Central memory CD8-positive, alpha-beta T cell (primary cell): ENCODE measurements at regions not wholly inside any gene's neighbourhood (a gene's known extent, or its start where the extent isn't known, plus 50 kb on each side); places are given as distances from the start of the nearest gene placed in this dataset.

ENCODE experiments used
- ATAC-seq: fragments of 150-1000 bp; cut with Tn5 transposase; replicated peaks from 2 replicates; pipeline ENCODE4 v1.10.0; 2022; ENCODE audit warnings: mild to moderate bottlenecking, moderate FRiP score, moderate number of reproducible peaks; ENCODE audit not compliant: poor library complexity, severe bottlenecking; ENCODE audit errors: extremely low read depth
- DNase-seq, 2 donors: peaks; one replicate each; pipeline ENCODE4 v3.0.0; 2021; ENCODE audit warnings: low spot score in 2 of 2
- H3K27ac Mint-ChIP-seq: one replicate; pipeline ENCODE4 v1.8.0; 2022; ENCODE audit warnings: low read depth, mild to moderate bottlenecking, moderate library complexity, mixed read lengths
- H3K27me3 Mint-ChIP-seq: one replicate; pipeline ENCODE4 v1.8.0; 2022; ENCODE audit warnings: mixed read lengths
- H3K36me3 Mint-ChIP-seq: one replicate; pipeline ENCODE4 v1.8.0; 2022; ENCODE audit warnings: mild to moderate bottlenecking, moderate library complexity, mixed read lengths; ENCODE audit not compliant: insufficient read depth
- H3K4me1 Mint-ChIP-seq: one replicate; pipeline ENCODE4 v1.8.0; 2022; ENCODE audit warnings: mixed read lengths
- H3K4me3 Mint-ChIP-seq: one replicate; pipeline ENCODE4 v1.8.0; 2022; ENCODE audit warnings: mild to moderate bottlenecking, moderate library complexity, mixed read lengths
- H3K9me3 Mint-ChIP-seq: one replicate; pipeline ENCODE4 v1.8.0; 2022; ENCODE audit warnings: mixed read lengths

DNA sequence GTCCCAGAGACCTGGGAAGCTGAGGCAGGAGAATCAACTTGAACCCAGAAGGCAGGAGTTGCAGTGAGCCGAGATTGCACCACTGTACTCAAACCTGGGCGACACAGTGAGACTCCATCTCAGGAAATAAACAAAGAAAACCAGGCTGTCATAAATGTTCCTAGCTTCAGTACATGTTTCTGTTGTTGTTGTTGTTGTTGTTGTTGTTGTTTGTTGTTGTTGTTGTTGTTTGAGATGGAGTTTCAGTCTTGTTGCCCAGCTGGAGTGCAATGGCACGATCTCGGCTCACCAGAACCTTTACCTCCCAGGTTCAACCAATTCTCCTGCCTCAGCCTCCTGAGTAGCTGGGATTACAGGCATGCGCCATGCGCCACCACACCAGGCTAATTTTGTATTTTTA is 452.5 kb downstream of the HS3ST3B1 start:
- Mint-ChIP-seq H3K9me3 (no peaks in the 10 kb centered on the region), H3K27me3 (peaks cover 51% of the 10 kb centered on the region), H3K4me1 (no peaks in the 10 kb centered on the region), H3K27ac (no peak overlapping the region), H3K4me3 (no peak overlapping the region), H3K36me3 (peaks cover 3% of the 10 kb centered on the region)
- DNase-seq (no peak), ATAC-seq (no peak)

DNA sequence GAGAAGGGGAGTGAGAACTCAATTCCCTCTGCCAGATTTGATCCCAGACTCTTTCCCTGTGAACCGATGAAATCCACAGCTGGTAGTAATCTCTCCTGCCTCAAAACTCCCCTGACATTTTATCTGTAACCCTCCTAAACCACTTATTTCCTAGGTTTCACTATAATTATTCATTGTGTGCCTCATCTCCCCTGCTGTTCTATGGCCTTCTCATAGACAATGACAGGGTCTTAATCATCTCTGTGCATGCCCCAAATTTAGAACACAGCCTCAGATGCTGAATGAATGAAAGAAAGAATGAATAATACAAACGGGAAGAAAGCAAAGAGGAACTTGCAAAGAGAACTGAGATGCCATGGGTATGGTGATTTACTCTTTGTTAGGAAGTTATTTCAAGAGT is 451.1 kb downstream of the HS3ST3B1 start:
- H3K27ac Mint-ChIP-seq = no peak overlapping the region
- H3K4me3 Mint-ChIP-seq = no peak overlapping the region
- H3K36me3 Mint-ChIP-seq = peaks cover 3% of the 10 kb centered on the region
- H3K27me3 Mint-ChIP-seq = peaks cover 39% of the 10 kb centered on the region
- H3K9me3 Mint-ChIP-seq = no peaks in the 10 kb centered on the region
- DNase-seq = no peak
- no peaks in the 10 kb centered on the region for H3K4me1 Mint-ChIP-seq
- ATAC-seq = no peak

DNA sequence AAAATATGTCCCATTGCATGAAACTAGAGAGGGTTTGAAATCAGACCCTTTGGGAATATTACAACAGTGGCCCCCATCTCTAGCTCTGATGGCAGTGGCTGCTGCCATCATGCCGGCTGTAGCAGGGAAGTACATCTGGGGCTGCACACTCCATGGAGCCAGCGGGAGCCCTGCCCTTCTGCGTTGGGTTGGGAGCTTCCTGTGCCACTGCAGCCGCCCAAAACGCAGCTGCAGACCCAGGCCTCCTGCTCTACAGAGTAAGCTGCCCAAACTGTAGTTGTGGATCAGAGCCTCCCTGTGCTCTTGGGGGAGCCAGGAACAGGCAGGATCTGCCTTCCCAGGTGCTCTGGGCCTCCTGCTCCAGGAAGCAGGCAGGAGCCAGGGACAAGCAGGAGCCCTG is 450.0 kb downstream of the HS3ST3B1 start:
- H3K9me3 Mint-ChIP-seq = no peaks in the 10 kb centered on the region
- no peak for ATAC-seq
- no peak overlapping the region for H3K4me3 Mint-ChIP-seq
- H3K27me3 Mint-ChIP-seq = peaks cover 27% of the 10 kb centered on the region
- H3K27ac Mint-ChIP-seq = no peak overlapping the region
- DNase-seq = no peak
- peaks cover 3% of the 10 kb centered on the region for H3K36me3 Mint-ChIP-seq
- no peaks in the 10 kb centered on the region for H3K4me1 Mint-ChIP-seq

DNA sequence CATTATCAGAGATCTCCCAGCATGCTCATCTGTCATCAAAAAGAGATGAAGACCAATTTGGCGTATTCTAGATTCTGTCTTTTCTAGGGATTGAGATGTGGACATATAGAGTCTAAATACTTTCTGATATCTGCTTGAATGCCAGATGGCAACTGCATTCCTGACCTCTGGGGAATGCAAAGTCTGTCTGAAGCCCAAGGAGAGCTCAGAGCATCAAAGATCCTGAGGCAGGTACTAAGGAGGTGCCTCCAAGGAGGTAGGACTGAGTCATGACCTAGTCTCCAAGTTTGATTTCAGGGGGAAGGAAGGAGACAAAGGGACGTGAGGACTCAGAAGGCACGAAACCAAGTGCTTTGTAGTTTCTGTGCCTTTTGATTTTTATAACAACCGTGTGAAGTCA is 448.4 kb downstream of the HS3ST3B1 start:
- no peak for DNase-seq
- H3K27ac Mint-ChIP-seq = no peak overlapping the region
- H3K4me3 Mint-ChIP-seq = no peak overlapping the region
- peaks cover 3% of the 10 kb centered on the region for H3K36me3 Mint-ChIP-seq
- H3K27me3 Mint-ChIP-seq = peaks cover 25% of the 10 kb centered on the region
- H3K9me3 Mint-ChIP-seq = no peaks in the 10 kb centered on the region
- no peaks in the 10 kb centered on the region for H3K4me1 Mint-ChIP-seq
- ATAC-seq = no peak

DNA sequence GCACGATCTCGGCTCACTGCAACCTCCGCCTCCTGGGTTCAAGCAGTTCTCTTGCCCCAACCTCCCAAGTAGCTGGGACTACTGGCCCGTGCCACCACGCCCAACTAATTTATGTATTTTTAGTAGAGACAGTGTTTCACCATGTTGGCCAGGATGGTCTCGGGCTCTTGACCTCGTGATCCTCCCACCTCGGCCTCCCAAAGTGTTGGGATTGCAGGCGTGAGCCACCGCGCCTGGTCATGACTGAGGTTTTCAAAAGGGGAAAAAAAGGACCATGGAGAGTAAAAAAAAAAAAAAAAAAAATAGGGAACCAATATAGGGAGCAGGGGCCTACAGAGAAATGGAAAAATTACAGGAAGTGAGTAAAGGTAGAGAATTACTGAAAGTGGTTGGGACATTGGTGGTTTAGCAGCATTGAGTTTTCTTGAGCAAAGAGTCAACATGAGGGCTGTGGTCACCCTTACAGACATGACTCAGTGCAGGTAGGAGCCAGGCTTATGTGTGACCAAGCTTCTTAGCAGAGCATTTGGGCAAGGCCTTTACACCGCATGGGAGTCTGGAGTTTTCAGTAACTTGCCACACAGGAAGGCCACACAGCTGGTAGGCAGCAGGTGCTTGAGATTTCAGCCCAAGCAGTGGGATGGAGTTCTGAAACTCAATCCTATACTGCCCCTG is 447.3 kb downstream of the HS3ST3B1 start:
- Mint-ChIP-seq H3K27ac (no peak overlapping the region), H3K36me3 (peaks cover 3% of the 10 kb centered on the region), H3K4me1 (no peaks in the 10 kb centered on the region), H3K4me3 (no peak overlapping the region), H3K9me3 (no peaks in the 10 kb centered on the region), H3K27me3 (peaks cover 25% of the 10 kb centered on the region)
- DNase-seq = no peak
- no peak for ATAC-seq

DNA sequence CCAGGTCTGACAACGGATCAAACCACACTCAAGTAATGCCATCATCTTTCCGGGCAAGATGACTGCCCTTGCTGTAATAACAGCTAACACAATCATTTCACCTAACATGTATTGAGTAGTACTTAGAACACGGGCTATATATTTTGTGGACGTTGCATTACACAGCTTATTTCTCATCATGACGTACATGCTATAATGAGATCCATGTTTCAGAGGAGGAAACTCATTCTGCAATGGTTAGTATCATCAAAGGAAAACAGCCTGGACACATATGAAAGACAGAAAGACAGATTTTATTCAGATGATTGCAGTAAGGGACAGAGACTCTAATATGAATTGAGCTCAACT is 446.7 kb downstream of the HS3ST3B1 start:
- Mint-ChIP-seq H3K9me3 (no peaks in the 10 kb centered on the region), H3K27ac (no peak overlapping the region)
- ATAC-seq = no peak

DNA sequence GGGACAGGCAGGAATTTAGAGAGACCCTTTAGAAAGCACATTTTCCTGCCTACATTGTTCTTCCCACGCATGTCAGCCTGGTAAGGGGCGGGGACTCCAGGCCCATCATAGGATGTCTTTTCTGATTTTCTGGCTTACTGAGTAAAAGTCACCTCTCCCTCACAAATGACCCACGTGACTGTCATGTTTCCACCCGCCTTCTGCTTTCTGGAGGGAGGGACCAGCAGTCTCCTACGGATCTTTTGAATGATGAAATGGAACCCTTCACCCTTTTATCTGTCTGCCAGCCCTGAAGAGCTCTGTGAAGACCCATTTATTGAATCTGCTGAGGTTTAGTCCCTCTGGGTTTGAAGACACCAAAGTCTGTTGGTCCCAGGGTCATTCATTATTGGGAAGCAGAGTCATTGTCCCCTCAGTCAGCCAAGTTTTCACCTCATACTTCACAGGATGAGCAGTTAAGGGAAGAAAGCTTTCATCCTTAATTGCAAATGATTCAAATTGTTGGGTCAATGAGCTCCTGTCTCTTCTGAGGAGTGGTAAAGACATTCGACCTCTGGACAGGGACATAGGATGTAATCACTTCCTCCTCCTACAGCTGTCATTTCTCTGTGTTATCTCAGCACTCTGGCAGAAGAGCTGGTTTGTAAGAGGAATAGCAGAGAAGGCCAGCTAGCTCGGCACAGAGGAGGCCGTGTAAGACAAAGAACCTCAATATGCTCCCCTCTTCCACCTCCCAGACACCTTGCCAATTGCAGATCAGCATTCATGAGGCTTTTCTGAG is 446.1 kb downstream of the HS3ST3B1 start:
- DNase-seq = no peak
- no peak overlapping the region for H3K27ac Mint-ChIP-seq

More for the DNA sequence above, 446.7 kb downstream of the HS3ST3B1 start:
- Mint-ChIP-seq H3K36me3 (peaks cover 3% of the 10 kb centered on the region), H3K4me3 (no peak overlapping the region), H3K27me3 (peaks cover 25% of the 10 kb centered on the region), H3K4me1 (no peaks in the 10 kb centered on the region)
- DNase-seq = no peak

DNA sequence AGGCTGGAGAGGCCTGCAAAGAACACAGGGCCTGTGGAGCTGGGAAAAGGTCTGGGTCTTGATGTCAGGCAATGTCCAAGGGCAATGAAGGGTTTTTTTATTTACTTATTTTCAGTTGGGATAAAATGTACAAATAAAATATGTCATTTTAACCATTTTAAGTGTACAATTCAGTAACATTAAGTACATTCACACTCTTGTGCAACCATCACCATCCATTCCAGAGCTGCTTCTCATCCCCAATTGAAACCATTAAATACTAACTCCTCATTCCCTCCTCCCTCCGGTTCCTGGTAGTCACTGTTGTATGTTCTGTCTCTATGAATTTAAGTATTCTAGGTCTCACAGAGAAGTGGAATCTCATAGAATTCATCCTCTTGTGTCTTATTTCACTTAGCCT is 444.7 kb downstream of the HS3ST3B1 start:
- ATAC-seq (no peak), DNase-seq (no peak)
- Mint-ChIP-seq H3K4me1 (no peaks in the 10 kb centered on the region), H3K4me3 (no peak overlapping the region), H3K27me3 (peaks cover 12% of the 10 kb centered on the region), H3K36me3 (peaks cover 3% of the 10 kb centered on the region), H3K9me3 (no peaks in the 10 kb centered on the region), H3K27ac (no peak overlapping the region)

More for the DNA sequence above, 446.1 kb downstream of the HS3ST3B1 start:
- H3K4me1 Mint-ChIP-seq = no peaks in the 10 kb centered on the region
- ATAC-seq = no peak
- peaks cover 20% of the 10 kb centered on the region for H3K27me3 Mint-ChIP-seq
- no peak overlapping the region for H3K4me3 Mint-ChIP-seq
- H3K9me3 Mint-ChIP-seq = no peaks in the 10 kb centered on the region
- peaks cover 3% of the 10 kb centered on the region for H3K36me3 Mint-ChIP-seq

DNA sequence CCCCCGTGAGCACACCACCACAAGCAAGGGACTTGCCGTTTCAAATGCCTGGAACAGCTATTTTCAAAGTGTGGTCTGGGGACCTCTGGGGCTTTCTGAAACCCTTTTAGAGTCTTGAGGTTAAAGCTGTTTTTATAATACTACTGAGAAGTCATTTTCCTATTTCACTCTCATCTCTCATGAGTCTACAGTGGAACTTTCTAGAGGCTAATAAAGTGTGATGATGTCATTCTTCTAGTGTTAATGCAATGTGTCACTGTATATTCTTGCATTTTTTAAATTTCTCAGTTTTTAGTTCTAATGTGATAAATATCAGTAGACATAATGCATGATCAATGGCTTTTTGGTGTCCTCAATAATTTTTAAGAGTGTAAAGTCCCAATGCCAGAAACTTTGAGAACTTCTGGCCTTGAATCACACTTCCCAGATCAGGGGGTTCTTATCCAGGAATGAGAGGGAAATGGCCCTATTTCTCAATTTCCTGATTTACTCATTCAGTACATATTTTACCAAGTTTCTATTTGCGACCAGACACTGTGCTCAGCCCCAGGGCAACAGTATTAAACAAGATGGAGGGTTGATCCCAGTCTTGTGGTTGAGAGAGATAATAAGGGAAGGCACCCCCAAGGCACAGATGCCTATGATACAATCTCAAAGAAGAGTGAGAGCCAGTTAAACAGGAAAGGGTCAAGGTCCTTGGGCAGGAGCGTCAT is 444.0 kb downstream of the HS3ST3B1 start:
- H3K36me3 Mint-ChIP-seq = peaks cover 3% of the 10 kb centered on the region
- peaks cover 12% of the 10 kb centered on the region for H3K27me3 Mint-ChIP-seq
- no peak overlapping the region for H3K27ac Mint-ChIP-seq
- H3K9me3 Mint-ChIP-seq = no peaks in the 10 kb centered on the region
- DNase-seq (no peak), ATAC-seq (no peak)
- H3K4me1 Mint-ChIP-seq = no peaks in the 10 kb centered on the region
- H3K4me3 Mint-ChIP-seq = no peak overlapping the region

DNA sequence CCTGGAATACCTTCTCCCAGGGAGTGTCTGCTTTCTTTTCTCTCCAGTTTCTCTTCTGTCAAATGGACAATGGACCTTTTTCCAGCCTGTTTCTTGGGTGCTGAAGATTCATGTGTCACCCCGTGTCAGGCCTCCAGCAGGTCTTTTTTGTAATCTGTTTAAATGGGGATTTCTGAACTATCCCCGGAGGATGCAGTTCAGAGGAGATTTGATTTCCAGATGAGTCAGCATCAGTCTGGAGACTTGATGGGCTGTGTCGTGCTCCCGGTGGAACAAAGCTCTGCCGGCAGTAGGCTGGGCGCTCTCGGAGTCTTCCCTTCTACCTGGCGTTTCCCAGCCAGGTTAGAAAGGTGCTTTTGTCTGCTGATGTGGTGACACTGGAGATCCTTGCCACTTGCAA is 440.6 kb downstream of the HS3ST3B1 start:
- Mint-ChIP-seq H3K27ac (no peak overlapping the region), H3K36me3 (no peaks in the 10 kb centered on the region), H3K9me3 (no peaks in the 10 kb centered on the region), H3K4me1 (no peaks in the 10 kb centered on the region), H3K4me3 (no peak overlapping the region), H3K27me3 (peaks cover 16% of the 10 kb centered on the region)
- ATAC-seq (no peak), DNase-seq (no peak)

DNA sequence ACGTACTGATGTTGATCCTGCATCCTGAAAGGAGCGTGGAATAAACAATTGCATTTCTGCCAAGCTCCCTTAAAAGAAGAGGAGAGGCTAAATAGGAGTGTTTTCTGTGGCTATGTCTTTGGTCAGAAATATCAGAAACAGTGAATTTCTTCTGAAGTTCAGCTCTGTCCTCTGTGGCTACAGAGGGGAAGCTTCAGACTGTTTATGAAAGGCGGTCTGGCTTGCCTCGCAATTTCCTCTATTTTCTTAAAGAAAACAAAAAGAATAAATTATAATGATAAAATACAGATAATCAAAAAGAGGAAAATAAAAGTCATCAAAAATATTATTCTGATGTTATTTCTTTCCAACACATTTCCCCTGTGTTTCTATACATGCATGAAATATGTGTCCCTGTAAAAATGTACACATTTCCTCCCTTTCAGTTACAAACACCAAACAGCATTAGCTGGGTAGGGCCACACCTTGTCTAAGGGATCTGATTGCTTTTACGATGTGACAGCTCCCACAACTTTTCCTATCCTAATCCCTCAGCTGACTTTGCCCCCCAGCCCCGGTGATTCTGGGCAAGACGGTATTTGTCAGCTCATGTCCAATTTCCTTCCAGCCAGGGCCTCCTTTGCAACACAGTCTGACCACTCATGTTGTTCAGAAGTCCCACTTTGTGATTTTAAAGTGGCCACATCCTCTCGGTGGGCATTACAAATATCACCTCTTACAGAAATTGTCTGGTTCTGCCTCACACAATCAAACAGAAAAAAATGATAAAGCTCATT is 439.0 kb downstream of the HS3ST3B1 start:
- Mint-ChIP-seq H3K4me1 (no peaks in the 10 kb centered on the region), H3K9me3 (no peaks in the 10 kb centered on the region), H3K27ac (no peak overlapping the region), H3K36me3 (no peaks in the 10 kb centered on the region), H3K4me3 (no peak overlapping the region), H3K27me3 (peaks cover 20% of the 10 kb centered on the region)
- DNase-seq (no peak), ATAC-seq (no peak)

DNA sequence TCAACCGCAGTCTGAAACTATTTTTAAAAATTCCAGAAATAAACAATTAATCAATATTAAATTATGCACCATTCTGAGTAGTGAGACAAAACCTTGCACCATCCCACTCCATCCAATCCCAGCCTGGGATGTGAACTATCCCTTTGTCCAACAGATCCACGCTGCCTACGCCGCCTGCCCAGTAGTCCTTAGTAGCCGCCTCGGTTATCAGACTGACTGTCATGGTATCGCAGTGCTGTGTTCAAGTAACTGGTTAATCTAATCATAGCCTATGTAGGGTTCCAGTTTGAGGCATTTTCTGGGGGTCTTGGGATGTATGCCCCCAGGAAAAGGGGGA is 437.7 kb downstream of the HS3ST3B1 start:
- Mint-ChIP-seq H3K27me3 (peaks cover 31% of the 10 kb centered on the region), H3K27ac (no peak overlapping the region), H3K36me3 (no peaks in the 10 kb centered on the region), H3K4me3 (no peak overlapping the region), H3K4me1 (no peaks in the 10 kb centered on the region), H3K9me3 (no peaks in the 10 kb centered on the region)
- no peak for ATAC-seq
- no peak for DNase-seq
